Activated CD8-positive, alpha-beta T cell treated with anti-CD3 and anti-CD28 coated beads for 36 hours (primary cell): ENCODE measurements at regions not wholly inside any gene's neighbourhood (a gene's known extent, or its start where the extent isn't known, plus 50 kb on each side); places are given as distances from the start of the nearest gene placed in this dataset.

ENCODE experiments used
- ATAC-seq: fragments of 200-7000 bp; cut with Tn5 transposase; one replicate; pipeline ENCODE4 v1.10.0; 2021; ENCODE audit warnings: mild to moderate bottlenecking, moderate library complexity
- CTCF ChIA-PET: fragments of 350-600 bp; sonication (Branson Sonifier 250); formaldehyde crosslinking; loops from one replicate; lab custom pipeline; 2021; ENCODE audit warnings: antibody characterized with exemption; lab: Charles Lee
- POLR2A ChIA-PET: fragments of 350-600 bp; sonication (Branson Sonifier 250); formaldehyde crosslinking; loops from one replicate; lab custom pipeline; 2021; ENCODE audit warnings: antibody characterized with exemption; lab: Charles Lee
- DNase-seq: peaks from one replicate; pipeline ENCODE4 v3.0.0-alpha.2; 2020
- H3K27ac Mint-ChIP-seq: one replicate; pipeline ENCODE4 v1.8.0; 2021; ENCODE audit warnings: mild to moderate bottlenecking, mixed read lengths
- H3K27me3 Mint-ChIP-seq: one replicate; pipeline ENCODE4 v1.8.0; 2021; ENCODE audit warnings: mixed read lengths
- H3K36me3 Mint-ChIP-seq: one replicate; pipeline ENCODE4 v1.8.0; 2021; ENCODE audit warnings: low read depth, mixed read lengths
- H3K4me1 Mint-ChIP-seq: one replicate; pipeline ENCODE4 v1.8.0; 2021; ENCODE audit warnings: low read depth, mixed read lengths
- H3K4me3 Mint-ChIP-seq: one replicate; pipeline ENCODE4 v1.8.0; 2021; ENCODE audit warnings: mild to moderate bottlenecking, moderate library complexity, mixed read lengths
- H3K9me3 Mint-ChIP-seq: one replicate; pipeline ENCODE4 v1.8.0; 2021; ENCODE audit warnings: mixed read lengths
- intact Hi-C: fragments of 100-400 bp; cut with micrococcal nuclease; formaldehyde crosslinking; loops from one replicate; pipeline ENCODE4 v1.10.0; 2022
- TF ChIP-seq, protein P1 (sequence below): fragments of 200-600 bp; IDR thresholded peaks from one replicate; pipeline ENCODE4 v1.8.0; 2022; ENCODE audit warnings: antibody characterized with exemption, mild to moderate bottlenecking

GRCh38 chrY:7957773-7958172 is 1046.2 kb upstream of the AMELY start:
- TF ChIP-seq, protein P1, sequence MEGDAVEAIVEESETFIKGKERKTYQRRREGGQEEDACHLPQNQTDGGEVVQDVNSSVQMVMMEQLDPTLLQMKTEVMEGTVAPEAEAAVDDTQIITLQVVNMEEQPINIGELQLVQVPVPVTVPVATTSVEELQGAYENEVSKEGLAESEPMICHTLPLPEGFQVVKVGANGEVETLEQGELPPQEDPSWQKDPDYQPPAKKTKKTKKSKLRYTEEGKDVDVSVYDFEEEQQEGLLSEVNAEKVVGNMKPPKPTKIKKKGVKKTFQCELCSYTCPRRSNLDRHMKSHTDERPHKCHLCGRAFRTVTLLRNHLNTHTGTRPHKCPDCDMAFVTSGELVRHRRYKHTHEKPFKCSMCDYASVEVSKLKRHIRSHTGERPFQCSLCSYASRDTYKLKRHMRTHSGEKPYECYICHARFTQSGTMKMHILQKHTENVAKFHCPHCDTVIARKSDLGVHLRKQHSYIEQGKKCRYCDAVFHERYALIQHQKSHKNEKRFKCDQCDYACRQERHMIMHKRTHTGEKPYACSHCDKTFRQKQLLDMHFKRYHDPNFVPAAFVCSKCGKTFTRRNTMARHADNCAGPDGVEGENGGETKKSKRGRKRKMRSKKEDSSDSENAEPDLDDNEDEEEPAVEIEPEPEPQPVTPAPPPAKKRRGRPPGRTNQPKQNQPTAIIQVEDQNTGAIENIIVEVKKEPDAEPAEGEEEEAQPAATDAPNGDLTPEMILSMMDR = no peak

GRCh38 chrY:7951187-7951852 is 1039.8 kb upstream of the AMELY start:
- Mint-ChIP-seq H3K27me3 (peaks cover 3% of the 10 kb centered on the region), H3K4me1 (no peaks in the 10 kb centered on the region), H3K9me3 (no peaks in the 10 kb centered on the region), H3K4me3 (no peak overlapping the region), H3K27ac (no peak overlapping the region), H3K36me3 (no peaks in the 10 kb centered on the region)
- ATAC-seq = no peak
- intact Hi-C loops = no loop called here
- DNase-seq = no peak
- CTCF ChIA-PET = no interaction called here
- TF ChIP-seq, protein P1 = no peak
- POLR2A ChIA-PET = no interaction called here

More at GRCh38 chrY:7957773-7958172, 1046.2 kb upstream of the AMELY start:
- CTCF ChIA-PET = no interaction called here
- POLR2A ChIA-PET = no interaction called here
- no peak overlapping the region for H3K27ac Mint-ChIP-seq
- H3K4me3 Mint-ChIP-seq = no peak overlapping the region
- DNase-seq (no peak), ATAC-seq (no peak)
- intact Hi-C loops = no loop called here
- no peaks in the 10 kb centered on the region for H3K4me1 Mint-ChIP-seq
- no peaks in the 10 kb centered on the region for H3K9me3 Mint-ChIP-seq
- no peaks in the 10 kb centered on the region for H3K36me3 Mint-ChIP-seq
- H3K27me3 Mint-ChIP-seq = peaks cover 1% of the 10 kb centered on the region

- POLR2A ChIA-PET = no interaction called here
- Mint-ChIP-seq H3K27ac (no peak overlapping the region), H3K9me3 (no peaks in the 10 kb centered on the region), H3K4me3 (no peak overlapping the region), H3K4me1 (no peaks in the 10 kb centered on the region), H3K27me3 (no peaks in the 10 kb centered on the region), H3K36me3 (no peaks in the 10 kb centered on the region)
- DNase-seq = no peak
- TF ChIP-seq, protein P1 = no peak
- intact Hi-C loops = no loop called here
- no peak for ATAC-seq
- CTCF ChIA-PET = no interaction called here
These were observed 1032.6 kb upstream of the AMELY start for GRCh38 chrY:7944135-7944534.

- H3K27ac Mint-ChIP-seq = no peak overlapping the region
- ChIA-PET CTCF (no interaction called here), POLR2A (no interaction called here)
- H3K9me3 Mint-ChIP-seq = no peaks in the 10 kb centered on the region
- no peak overlapping the region for H3K4me3 Mint-ChIP-seq
- no peak for DNase-seq
- intact Hi-C loops = no loop called here
- ATAC-seq = no peak
- no peaks in the 10 kb centered on the region for H3K36me3 Mint-ChIP-seq
- no peaks in the 10 kb centered on the region for H3K4me1 Mint-ChIP-seq
- H3K27me3 Mint-ChIP-seq = no peaks in the 10 kb centered on the region
- TF ChIP-seq, protein P1 = no peak
These were observed 1031.2 kb upstream of the AMELY start for GRCh38 chrY:7942711-7943110.

GRCh38 chrY:7941856-7942255 is 1030.3 kb upstream of the AMELY start:
- ChIA-PET CTCF (no interaction called here), POLR2A (no interaction called here)
- TF ChIP-seq, protein P1 = no peak
- Mint-ChIP-seq H3K4me3 (no peak overlapping the region), H3K9me3 (no peaks in the 10 kb centered on the region), H3K27ac (no peak overlapping the region), H3K4me1 (no peaks in the 10 kb centered on the region), H3K27me3 (no peaks in the 10 kb centered on the region), H3K36me3 (no peaks in the 10 kb centered on the region)
- ATAC-seq = no peak
- DNase-seq = no peak
- intact Hi-C loops = no loop called here
